H1 (cell line): ENCODE measurements at regions not wholly inside any gene's neighbourhood (a gene's known extent, or its start where the extent isn't known, plus 50 kb on each side); places are given as distances from the start of the nearest gene placed in this dataset.

ENCODE experiments used
- CTCF ChIA-PET: fragments of 300-600 bp; sonication (Branson Sonifier 250); formaldehyde crosslinking; loops from one replicate; lab custom pipeline; 2021; ENCODE audit not compliant: partially characterized antibody; lab: Charles Lee
- POLR2A ChIA-PET: fragments of 300-600 bp; sonication (Branson Sonifier 250); formaldehyde crosslinking; loops from one replicate; lab custom pipeline; 2021; ENCODE audit warnings: inconsistent platforms; ENCODE audit not compliant: partially characterized antibody; lab: Charles Lee
- DNase-seq, 2 experiments: peaks; one replicate each; pipeline versions ENCODE4 v3.0.0 to v3.0.0-alpha.2; 2010 to 2022; ENCODE audit warnings: low spot score in 2 of 2, low read depth in 1 of 2, mixed read lengths in 1 of 2
- FAIRE-seq: peaks from 2 replicates; lab custom pipeline; 2011; peaks lifted over from hg19 to GRCh38; lab: Jason Lieb, UNC
- H2AFZ ChIP-seq: 2 replicates; pipeline ENCODE4 v1.8.1; 2012; ENCODE audit warnings: low read length, inconsistent platforms
- H2AK5ac ChIP-seq: 2 replicates; pipeline ENCODE4 v1.6.1; 2013; ENCODE audit warnings: low read depth, low read length
- H2BK120ac ChIP-seq: replicated peaks from 2 replicates; pipeline ENCODE3; 2013; ENCODE audit warnings: low read depth, low read length, inconsistent platforms
- H2BK12ac ChIP-seq: 2 replicates; pipeline ENCODE4 v1.6.1; 2013; ENCODE audit warnings: low read depth, low read length
- H2BK15ac ChIP-seq: 2 replicates; pipeline ENCODE4 v1.6.1; 2013; ENCODE audit warnings: low read length
- H2BK20ac ChIP-seq: 2 replicates; pipeline ENCODE4 v1.6.1; 2013; ENCODE audit warnings: low read length
- H2BK5ac ChIP-seq: 2 replicates; pipeline ENCODE4 v1.6.1; 2013; ENCODE audit warnings: low read depth, low read length
- H3K14ac ChIP-seq: 2 replicates; pipeline ENCODE4 v1.6.1; 2013; ENCODE audit warnings: inconsistent platforms; ENCODE audit not compliant: insufficient read length
- H3K18ac ChIP-seq: 2 replicates; pipeline ENCODE4 v1.6.1; 2013; ENCODE audit warnings: low read length; ENCODE audit errors: extremely low read depth
- H3K23ac ChIP-seq: 2 replicates; pipeline ENCODE4 v1.6.1; 2013; ENCODE audit warnings: inconsistent platforms; ENCODE audit not compliant: insufficient read length
- H3K23me2 ChIP-seq: 2 replicates; pipeline ENCODE4 v1.6.1; 2013; ENCODE audit warnings: low read depth, low read length
- H3K27ac ChIP-seq: 2 replicates; pipeline ENCODE4 v1.6.1; 2011; ENCODE audit warnings: low read depth, low read length, inconsistent platforms
- H3K27me3 ChIP-seq, 4 experiments: replicated peaks in 1 of 4; 1 replicate in 1 of 4; 2 replicates in 3 of 4; pipeline versions ENCODE4 v1.6.1 to v1.8.1; 2011 to 2013; ENCODE audit warnings: low read length in 3 of 4, mild to moderate bottlenecking in 3 of 4, inconsistent platforms in 2 of 4, mixed read lengths in 2 of 4, moderate library complexity in 1 of 4; ENCODE audit not compliant: control insufficient read depth in 3 of 4, insufficient read depth in 3 of 4; ENCODE audit errors: extremely low read depth in 1 of 4
- H3K36me3 ChIP-seq, 4 experiments: 2 replicates each; pipeline versions ENCODE4 v1.6.1 to v1.8.1; 2011 to 2013; ENCODE audit warnings: mild to moderate bottlenecking in 4 of 4, low read length in 3 of 4, moderate library complexity in 2 of 4, control low read depth in 1 of 4, inconsistent platforms in 1 of 4; ENCODE audit not compliant: insufficient read depth in 4 of 4, control insufficient read depth in 2 of 4
- H3K4ac ChIP-seq: replicated peaks from 2 replicates; pipeline ENCODE3; 2013; ENCODE audit warnings: low read length, low read depth, mixed read lengths, inconsistent platforms; ENCODE audit not compliant: insufficient read length
- H3K4me1 ChIP-seq, 4 experiments: replicated peaks in 1 of 4; 1 replicate in 1 of 4; 2 replicates in 3 of 4; pipeline versions ENCODE4 v1.6.1 to v1.8.1; 2011 to 2013; ENCODE audit warnings: low read length in 3 of 4, inconsistent platforms in 2 of 4, mixed read lengths in 1 of 4; ENCODE audit not compliant: insufficient read depth in 4 of 4, control insufficient read depth in 3 of 4
- H3K4me2 ChIP-seq, 2 experiments: 2 replicates each; pipeline versions ENCODE4 v1.6.1 to v1.8.1; 2011 to 2013; ENCODE audit warnings: low read depth in 2 of 2, low read length in 2 of 2, control low read depth in 1 of 2, inconsistent platforms in 1 of 2, mild to moderate bottlenecking in 1 of 2; ENCODE audit not compliant: insufficient read depth in 1 of 2
- H3K4me3 ChIP-seq, 4 experiments: fragments of 200-600, 300-600 bp in 1 of 4; sonication (generic), shearing (Covaris generic), sonication (Bioruptor Twin) in 1 of 4; 2 replicates each; pipeline versions ENCODE4 v1.5.1 to v1.8.1; 2011 to 2016; ENCODE audit warnings: low read length in 4 of 4, low read depth in 3 of 4, control low read depth in 2 of 4, inconsistent platforms in 2 of 4, mild to moderate bottlenecking in 2 of 4, mixed read lengths in 1 of 4, moderate library complexity in 1 of 4; ENCODE audit not compliant: insufficient read depth in 2 of 4; ENCODE audit errors: extremely low read depth in 1 of 4
- H3K56ac ChIP-seq: replicated peaks from 2 replicates; pipeline ENCODE3; 2013; ENCODE audit warnings: low read depth, mild to moderate bottlenecking, mixed read lengths, low read length, inconsistent platforms; ENCODE audit not compliant: insufficient read length
- H3K79me1 ChIP-seq: 2 replicates; pipeline ENCODE4 v1.6.1; 2013; ENCODE audit warnings: low read depth, low read length, control low read depth
- H3K79me2 ChIP-seq, 2 experiments: 2 replicates each; pipeline versions ENCODE4 v1.6.1 to v1.8.1; 2012 to 2013; ENCODE audit warnings: low read length in 2 of 2, mild to moderate bottlenecking in 2 of 2, inconsistent platforms in 1 of 2; ENCODE audit not compliant: insufficient read depth in 2 of 2, control insufficient read depth in 1 of 2
- H3K9ac ChIP-seq, 4 experiments: replicated peaks in 1 of 4; 1 replicate in 1 of 4; 2 replicates in 3 of 4; pipeline versions ENCODE4 v1.6.1 to v1.8.1; 2011 to 2013; ENCODE audit warnings: low read depth in 3 of 4, low read length in 3 of 4, control low read depth in 2 of 4, mild to moderate bottlenecking in 2 of 4, moderate library complexity in 2 of 4, inconsistent platforms in 1 of 4; ENCODE audit errors: extremely low read depth in 1 of 4
- H3K9me3 ChIP-seq, 2 experiments: 2 replicates each; pipeline versions ENCODE4 v1.6.1 to v1.8.1; 2012 to 2013; ENCODE audit warnings: mild to moderate bottlenecking in 2 of 2, moderate library complexity in 2 of 2, control low read depth in 1 of 2, inconsistent platforms in 1 of 2, low read depth in 1 of 2, low read length in 1 of 2, mixed read lengths in 1 of 2; ENCODE audit not compliant: insufficient read depth in 2 of 2
- H4K20me1 ChIP-seq, 2 experiments: replicated peaks in 1 of 2; 2 replicates each; pipeline versions ENCODE3 to v1.8.1; 2011 to 2013; ENCODE audit warnings: inconsistent platforms in 2 of 2, low read length in 2 of 2, mild to moderate bottlenecking in 1 of 2; ENCODE audit not compliant: insufficient read depth in 2 of 2, control insufficient read depth in 1 of 2
- H4K5ac ChIP-seq: 2 replicates; pipeline ENCODE4 v1.6.1; 2013; ENCODE audit warnings: low read length, low read depth, mixed read lengths, inconsistent platforms; ENCODE audit not compliant: insufficient read length
- H4K8ac ChIP-seq: 2 replicates; pipeline ENCODE4 v1.8.0; 2013; ENCODE audit warnings: mild to moderate bottlenecking, moderate library complexity, low read length, inconsistent platforms; ENCODE audit not compliant: insufficient read depth; ENCODE audit errors: extremely low read depth
- H4K91ac ChIP-seq: replicated peaks from 2 replicates; pipeline ENCODE3; 2013; ENCODE audit warnings: low read length, mixed read lengths, inconsistent platforms; ENCODE audit not compliant: insufficient read length
- CHD7 ChIP-seq: fragments of 300-600 bp; sonication (generic); IDR thresholded peaks from 2 replicates; pipeline ENCODE4 v1.7.1; 2012; ENCODE audit warnings: low read length, moderate library complexity, mild to moderate bottlenecking, inconsistent platforms; ENCODE audit not compliant: insufficient replicate concordance
- WGBS, 2 experiments: shearing (Covaris generic) in 1 of 2; methylation state at CpG; one replicate each; pipeline versions ENCODE4 v1.1.6 to v1.1.7; 2013 to 2015; ENCODE audit warnings: low lambda C conversion rate in 2 of 2, mixed read lengths in 2 of 2, inconsistent platforms in 1 of 2, low coverage in 1 of 2, missing lambda C conversion rate in 1 of 2; ENCODE audit not compliant: insufficient replicate concordance in 2 of 2, insufficient coverage in 1 of 2, insufficient read length in 1 of 2; ENCODE audit errors: extremely low coverage in 1 of 2, missing lambda C conversion rate in 1 of 2; 5-methylcytosine and 5-hydroxymethylcytosine counted together

GRCh38 chr16:51500306-51500705 is 349.2 kb upstream of the SALL1 start:
- H2BK5ac ChIP-seq: no peak overlapping the region
- H3K14ac ChIP-seq: no peak overlapping the region
- H3K4me3 ChIP-seq: no peak overlapping the region
- no peak overlapping the region for H4K8ac ChIP-seq
- H3K79me1 ChIP-seq: no peaks in the 10 kb centered on the region
- no peak overlapping the region for H4K5ac ChIP-seq
- no peak overlapping the region for H3K27ac ChIP-seq
- H3K18ac ChIP-seq: no peak overlapping the region
- H3K23me2 ChIP-seq: no peaks in the 10 kb centered on the region
- H3K9me3 ChIP-seq: no peaks in the 10 kb centered on the region
- H3K4ac ChIP-seq: no peak overlapping the region
- no peak overlapping the region for H2BK120ac ChIP-seq
- H2BK15ac ChIP-seq: no peak overlapping the region
- POLR2A ChIA-PET: interaction anchor here (1.3 kb wide), 1 partner anchor 10 kb away, joined by 3 read pairs; no protein-coding TSS in a partner anchor
- H3K23ac ChIP-seq: no peak overlapping the region
- H3K9ac ChIP-seq: no peak overlapping the region
- no peaks in the 10 kb centered on the region for H3K36me3 ChIP-seq
- CTCF ChIA-PET: no interaction called here
- H3K4me1 ChIP-seq: peaks cover 0 to 6% (median 0%) of the 10 kb centered on the region in 4 experiments; a peak in 1 of 7 replicates
- no peak overlapping the region for H3K4me2 ChIP-seq
- no peak overlapping the region for H2AK5ac ChIP-seq
- H2BK20ac ChIP-seq: no peak overlapping the region
- H3K56ac ChIP-seq: no peak overlapping the region
- 83% methylated on average over 1 of the region's 1 CpG; no CpG with 5 or more reads in 1 of the 2 experiments for WGBS, 2 experiments
- H4K91ac ChIP-seq: no peak overlapping the region
- H2BK12ac ChIP-seq: no peak overlapping the region
- DNase-seq (no peak), FAIRE-seq (no peak)
- no peaks in the 10 kb centered on the region for H3K79me2 ChIP-seq
- H3K27me3 ChIP-seq: no peaks in the 10 kb centered on the region
- H2AFZ ChIP-seq: no peak overlapping the region
- H4K20me1 ChIP-seq: no peaks in the 10 kb centered on the region
- TF ChIP-seq CHD7: no peak
